ENCODE measurements at regions not wholly inside any gene's neighbourhood (a gene's known extent, or its start where the extent isn't known, plus 50 kb on each side); places are given as distances from the start of the nearest gene placed in this dataset.

DNA sequence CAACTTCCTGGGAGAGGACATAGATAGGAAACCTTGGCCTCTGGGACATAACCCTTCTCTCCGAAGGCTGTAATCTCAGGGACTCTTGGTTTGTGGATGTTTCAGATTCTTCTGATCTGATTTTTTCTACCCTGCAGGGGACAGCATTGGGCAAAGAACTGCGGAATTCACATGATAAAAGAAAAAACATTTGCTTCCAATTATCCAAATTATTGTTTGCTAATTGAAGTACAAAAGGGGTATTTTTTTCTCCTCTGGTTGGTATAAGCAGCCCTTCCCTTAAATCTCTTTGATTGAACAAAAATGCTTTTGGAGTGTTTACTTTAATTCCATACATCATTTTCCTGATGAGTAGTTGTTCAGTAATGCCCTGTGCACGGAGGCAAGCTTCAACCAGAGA, 251.7 kb upstream of the IRX3 start:
- DNase-seq (ENCODE audit: extremely low read depth, low read depth): no peak
- TF ChIP-seq, protein P1, sequence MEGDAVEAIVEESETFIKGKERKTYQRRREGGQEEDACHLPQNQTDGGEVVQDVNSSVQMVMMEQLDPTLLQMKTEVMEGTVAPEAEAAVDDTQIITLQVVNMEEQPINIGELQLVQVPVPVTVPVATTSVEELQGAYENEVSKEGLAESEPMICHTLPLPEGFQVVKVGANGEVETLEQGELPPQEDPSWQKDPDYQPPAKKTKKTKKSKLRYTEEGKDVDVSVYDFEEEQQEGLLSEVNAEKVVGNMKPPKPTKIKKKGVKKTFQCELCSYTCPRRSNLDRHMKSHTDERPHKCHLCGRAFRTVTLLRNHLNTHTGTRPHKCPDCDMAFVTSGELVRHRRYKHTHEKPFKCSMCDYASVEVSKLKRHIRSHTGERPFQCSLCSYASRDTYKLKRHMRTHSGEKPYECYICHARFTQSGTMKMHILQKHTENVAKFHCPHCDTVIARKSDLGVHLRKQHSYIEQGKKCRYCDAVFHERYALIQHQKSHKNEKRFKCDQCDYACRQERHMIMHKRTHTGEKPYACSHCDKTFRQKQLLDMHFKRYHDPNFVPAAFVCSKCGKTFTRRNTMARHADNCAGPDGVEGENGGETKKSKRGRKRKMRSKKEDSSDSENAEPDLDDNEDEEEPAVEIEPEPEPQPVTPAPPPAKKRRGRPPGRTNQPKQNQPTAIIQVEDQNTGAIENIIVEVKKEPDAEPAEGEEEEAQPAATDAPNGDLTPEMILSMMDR (IDR thresholded peaks at IDR 0.05; ENCODE audit: low read depth, low read length, missing control alignments): peak; percentile 19
- no peak overlapping the region for H3K4me3 ChIP-seq (replicated peaks; ENCODE audit: low read depth, low read length)

DNA sequence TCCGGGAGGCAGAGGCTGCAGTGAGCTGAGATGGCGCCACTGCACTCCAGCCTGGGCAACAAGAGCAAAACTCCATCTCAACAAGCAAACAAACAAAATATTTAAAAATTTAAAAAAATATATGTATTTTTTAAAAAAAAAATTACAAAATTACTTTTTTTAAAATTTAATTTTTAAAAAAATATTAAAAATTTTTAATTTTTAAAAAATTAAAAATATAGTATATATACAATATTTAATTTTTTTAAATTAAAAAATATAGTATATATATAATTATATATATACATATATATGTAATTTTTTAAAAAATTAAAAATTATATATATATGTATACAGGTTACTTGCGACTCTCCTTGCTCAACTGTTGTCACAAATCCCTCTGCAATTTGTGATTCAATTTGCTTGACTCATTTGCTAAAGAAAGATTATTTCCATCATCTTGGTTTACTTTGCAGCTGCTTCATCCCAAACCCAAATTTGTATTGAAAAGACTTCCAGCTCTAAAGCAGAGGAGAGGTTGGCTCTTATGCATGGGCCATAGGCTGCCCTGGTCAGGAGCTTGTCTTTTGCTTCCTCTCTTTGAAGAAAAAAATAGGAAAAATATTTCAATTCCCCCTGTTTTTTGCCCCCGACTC, 247.4 kb upstream of the IRX3 start:
- H3K4me3 ChIP-seq (replicated peaks; ENCODE audit: low read depth, low read length): no peak overlapping the region
- TF ChIP-seq, protein P1 (IDR thresholded peaks at IDR 0.05; ENCODE audit: low read depth, low read length, missing control alignments): no peak
- no peak for DNase-seq (ENCODE audit: extremely low read depth, low read depth)

DNA sequence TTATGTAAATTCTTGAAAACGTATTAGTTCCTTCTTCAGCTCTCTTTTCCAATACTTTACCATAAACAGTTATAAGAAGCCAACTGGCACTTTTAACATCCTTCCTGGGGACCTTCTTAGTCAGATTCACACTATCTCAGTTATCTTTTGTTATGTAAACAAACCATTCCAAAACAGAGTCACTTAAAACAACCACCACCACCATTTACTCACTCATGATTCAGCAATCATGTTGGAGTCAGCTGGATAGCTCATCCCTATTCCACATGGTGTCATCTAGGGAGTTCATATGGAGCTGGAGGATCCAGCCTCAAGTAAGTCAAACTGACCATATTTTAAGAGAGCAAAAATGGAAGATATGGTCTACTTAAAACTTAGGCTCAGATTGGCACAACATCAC, 240.3 kb upstream of the IRX3 start:
- no peak overlapping the region for H3K4me3 ChIP-seq (replicated peaks; ENCODE audit: low read depth, low read length)
- TF ChIP-seq, protein P1 (IDR thresholded peaks at IDR 0.05; ENCODE audit: low read depth, low read length, missing control alignments): no peak
- no peak for DNase-seq (ENCODE audit: extremely low read depth, low read depth)

DNA sequence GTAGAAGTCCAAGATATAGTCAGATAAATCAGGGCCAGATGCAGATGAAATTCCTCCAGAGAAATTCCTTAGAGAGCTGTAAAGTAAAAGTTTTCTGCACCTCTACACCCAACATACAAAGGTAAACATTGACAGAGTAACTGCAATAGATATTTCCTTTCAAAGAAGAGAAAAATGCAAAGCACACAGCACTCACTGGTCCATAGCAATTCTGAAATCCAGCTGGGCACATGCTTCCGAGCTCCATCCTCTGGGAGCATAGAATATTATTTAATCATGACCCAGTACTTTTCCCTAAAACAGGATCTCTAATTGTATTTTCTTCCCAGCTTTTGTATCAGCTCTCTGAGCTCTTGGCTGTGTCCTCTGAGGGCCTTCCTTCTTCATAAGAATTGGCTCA, 239.5 kb upstream of the IRX3 start:
- no peak overlapping the region for H3K4me3 ChIP-seq (replicated peaks; ENCODE audit: low read depth, low read length)
- TF ChIP-seq, protein P1 (IDR thresholded peaks at IDR 0.05; ENCODE audit: low read depth, low read length, missing control alignments): no peak
- no peak for DNase-seq (ENCODE audit: extremely low read depth, low read depth)

DNA sequence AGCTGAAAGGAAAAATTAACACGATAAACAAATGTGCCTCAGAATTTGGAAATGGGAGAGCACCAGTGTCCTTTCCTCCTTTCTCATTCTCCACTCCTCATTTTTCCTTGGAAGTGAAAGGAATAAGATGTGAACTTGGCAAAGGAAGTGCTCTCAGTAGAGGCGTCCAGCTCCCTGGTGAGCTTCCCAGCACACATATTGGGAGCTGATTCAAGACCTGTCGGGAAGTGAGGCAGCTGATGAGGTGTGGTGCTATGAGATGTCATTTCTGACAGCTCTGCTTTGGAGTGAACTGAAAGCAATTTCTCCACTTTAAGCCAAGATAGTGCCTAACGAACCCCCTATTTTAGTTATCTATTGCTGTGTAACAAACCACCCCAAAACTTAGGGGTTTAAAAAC, 238.5 kb upstream of the IRX3 start:
- no peak for DNase-seq (ENCODE audit: extremely low read depth, low read depth)
- H3K4me3 ChIP-seq (replicated peaks; ENCODE audit: low read depth, low read length): no peak overlapping the region
- TF ChIP-seq, protein P1 (IDR thresholded peaks at IDR 0.05; ENCODE audit: low read depth, low read length, missing control alignments): no peak

DNA sequence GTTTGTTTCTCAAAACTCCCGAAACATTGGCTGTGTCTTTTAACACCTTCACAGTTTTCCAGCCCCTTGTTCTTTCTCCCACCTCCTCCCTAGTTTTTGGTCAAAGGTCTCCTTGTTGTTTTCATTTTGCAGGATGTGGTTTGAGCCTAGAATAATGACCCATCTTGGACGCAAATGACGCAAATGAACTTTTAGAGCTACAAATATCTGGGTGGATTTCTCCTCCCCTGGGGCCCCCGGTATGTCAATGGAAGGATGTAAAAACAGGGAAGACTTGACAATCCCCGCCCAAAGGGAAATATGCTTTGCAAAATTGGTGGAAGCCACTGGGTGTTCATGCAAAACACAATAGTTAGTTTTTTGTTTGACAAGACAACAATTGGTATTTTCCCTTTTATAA, 236.0 kb upstream of the IRX3 start:
- no peak overlapping the region for H3K4me3 ChIP-seq (replicated peaks; ENCODE audit: low read depth, low read length)
- no peak for DNase-seq (ENCODE audit: extremely low read depth, low read depth)
- TF ChIP-seq, protein P1 (IDR thresholded peaks at IDR 0.05; ENCODE audit: low read depth, low read length, missing control alignments): no peak

DNA sequence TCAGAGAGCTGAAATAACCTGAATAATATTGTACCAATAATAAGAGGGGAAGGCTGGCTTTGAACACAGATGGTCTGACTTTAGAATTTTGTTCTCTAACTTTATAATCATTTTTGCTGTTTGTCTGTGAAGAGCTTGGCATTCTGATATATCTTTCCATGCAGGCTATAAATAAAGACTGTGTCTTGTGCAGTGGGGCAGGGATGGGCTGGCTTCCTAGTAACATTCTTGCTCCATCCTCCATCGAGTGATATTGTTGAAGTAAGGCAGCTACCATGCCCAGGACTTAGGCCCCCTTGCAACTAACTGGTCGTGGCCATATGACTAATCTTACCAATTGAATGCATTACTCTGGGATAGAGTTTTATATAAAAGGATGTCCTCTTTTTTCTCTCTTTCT, 234.7 kb upstream of the IRX3 start:
- no peak overlapping the region for H3K4me3 ChIP-seq (replicated peaks; ENCODE audit: low read depth, low read length)
- TF ChIP-seq, protein P1 (IDR thresholded peaks at IDR 0.05; ENCODE audit: low read depth, low read length, missing control alignments): no peak
- no peak for DNase-seq (ENCODE audit: extremely low read depth, low read depth)

Data from HFF-Myc (cell line).